ENCODE measurements at regions not wholly inside any gene's neighbourhood (a gene's known extent, or its start where the extent isn't known, plus 50 kb on each side); places are given as distances from the start of the nearest gene placed in this dataset.
"Not testable (repeated sequence)": the region's sequence is repeated elsewhere in the genome, so short reads cannot be mapped to it uniquely, and the experiment has no call there.

DNA sequence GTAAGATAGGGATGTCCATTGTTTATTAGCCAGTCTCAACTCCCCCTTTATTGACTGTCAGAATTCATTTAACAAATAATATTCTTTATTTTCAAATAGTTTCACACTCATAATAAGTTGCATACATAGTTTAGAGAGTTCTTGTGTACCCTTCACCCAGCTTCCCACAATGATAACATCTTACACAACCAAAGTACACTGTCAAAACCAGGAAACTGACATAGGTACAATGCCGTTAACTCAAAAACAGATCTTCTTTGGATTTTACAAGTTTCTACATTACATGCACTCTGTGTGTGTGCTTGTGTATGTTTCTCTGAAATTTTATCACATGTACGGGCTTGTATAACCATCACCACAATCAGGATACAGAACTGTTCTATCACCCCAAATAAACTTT, 64.4 kb upstream of the IFNLR1 start:
- H4K20me1 ChIP-seq (ENCODE audit: insufficient read depth, low read length): no peaks in the 10 kb centered on the region
- H3K4me1 ChIP-seq (ENCODE audit: low read length): peaks cover 14% of the 10 kb centered on the region
- TF ChIP-seq, protein P1, sequence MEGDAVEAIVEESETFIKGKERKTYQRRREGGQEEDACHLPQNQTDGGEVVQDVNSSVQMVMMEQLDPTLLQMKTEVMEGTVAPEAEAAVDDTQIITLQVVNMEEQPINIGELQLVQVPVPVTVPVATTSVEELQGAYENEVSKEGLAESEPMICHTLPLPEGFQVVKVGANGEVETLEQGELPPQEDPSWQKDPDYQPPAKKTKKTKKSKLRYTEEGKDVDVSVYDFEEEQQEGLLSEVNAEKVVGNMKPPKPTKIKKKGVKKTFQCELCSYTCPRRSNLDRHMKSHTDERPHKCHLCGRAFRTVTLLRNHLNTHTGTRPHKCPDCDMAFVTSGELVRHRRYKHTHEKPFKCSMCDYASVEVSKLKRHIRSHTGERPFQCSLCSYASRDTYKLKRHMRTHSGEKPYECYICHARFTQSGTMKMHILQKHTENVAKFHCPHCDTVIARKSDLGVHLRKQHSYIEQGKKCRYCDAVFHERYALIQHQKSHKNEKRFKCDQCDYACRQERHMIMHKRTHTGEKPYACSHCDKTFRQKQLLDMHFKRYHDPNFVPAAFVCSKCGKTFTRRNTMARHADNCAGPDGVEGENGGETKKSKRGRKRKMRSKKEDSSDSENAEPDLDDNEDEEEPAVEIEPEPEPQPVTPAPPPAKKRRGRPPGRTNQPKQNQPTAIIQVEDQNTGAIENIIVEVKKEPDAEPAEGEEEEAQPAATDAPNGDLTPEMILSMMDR (IDR thresholded peaks at IDR 0.05; ENCODE audit: low read depth, low read length): no peak
- no peak for TF ChIP-seq EZH2phosphoT487 (IDR thresholded peaks at IDR 0.05; ENCODE audit: low read depth)
- H2AFZ ChIP-seq (ENCODE audit: low read depth, low read length): no peak overlapping the region
- no peaks in the 10 kb centered on the region for H3K36me3 ChIP-seq (replicated peaks; ENCODE audit: low read depth, low read length)
- no peaks in the 10 kb centered on the region for H3K9me3 ChIP-seq (ENCODE audit: insufficient read depth, low read length)
- H3K4me2 ChIP-seq (ENCODE audit: low read length): no peak overlapping the region
- no peak overlapping the region for H3K9ac ChIP-seq (ENCODE audit: low read length)
- no peaks in the 10 kb centered on the region for H3K79me2 ChIP-seq (ENCODE audit: low read length)
- no peak overlapping the region for H3K27ac ChIP-seq (ENCODE audit: low read length)
- no peak overlapping the region for H3K4me3 ChIP-seq (ENCODE audit: low read length)
- no peaks in the 10 kb centered on the region for H3K27me3 ChIP-seq (ENCODE audit: low read depth, low read length)

- Histone ChIP-seq H3K9ac (ENCODE audit: low read length) (no peak overlapping the region), H4K20me1 (ENCODE audit: insufficient read depth, low read length) (no peaks in the 10 kb centered on the region), H3K4me3 (ENCODE audit: low read length) (no peak overlapping the region), H3K4me2 (ENCODE audit: low read length) (no peak overlapping the region), H3K9me3 (ENCODE audit: insufficient read depth, low read length) (no peaks in the 10 kb centered on the region), H3K27me3 (ENCODE audit: low read depth, low read length) (no peaks in the 10 kb centered on the region), H3K27ac (ENCODE audit: low read length) (no peak overlapping the region), H2AFZ (ENCODE audit: low read depth, low read length) (no peak overlapping the region), H3K36me3 (replicated peaks; ENCODE audit: low read depth, low read length) (no peaks in the 10 kb centered on the region), H3K4me1 (ENCODE audit: low read length) (peaks cover 11% of the 10 kb centered on the region), H3K79me2 (ENCODE audit: low read length) (no peaks in the 10 kb centered on the region)
- TF ChIP-seq, protein P1 (IDR thresholded peaks at IDR 0.05; ENCODE audit: low read depth, low read length): no peak
- no peak for TF ChIP-seq EZH2phosphoT487 (IDR thresholded peaks at IDR 0.05; ENCODE audit: low read depth)
These were observed 63.7 kb upstream of the IFNLR1 start for GRCh38 chr1:24250791-24251190.

DNA sequence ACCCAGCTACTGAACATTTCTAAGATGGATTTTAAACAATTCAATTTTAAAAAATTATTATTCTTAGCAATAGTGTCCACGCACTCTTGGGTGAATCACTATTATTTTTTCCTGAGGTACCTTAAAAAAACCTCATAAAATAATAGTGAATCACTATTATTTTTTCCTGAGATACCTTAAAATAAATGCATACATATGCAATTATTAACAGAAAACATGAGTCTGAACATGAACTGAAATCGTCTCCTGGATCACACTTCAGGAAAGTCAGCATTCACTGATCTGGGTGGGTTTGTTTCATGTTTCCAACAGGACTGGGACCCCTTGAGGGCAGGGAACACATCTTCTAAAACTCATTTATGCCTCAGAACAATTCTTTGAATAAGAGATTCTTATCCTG, 63.1 kb upstream of the IFNLR1 start:
- TF ChIP-seq, protein P1 (IDR thresholded peaks at IDR 0.05; ENCODE audit: low read depth, low read length): no peak
- TF ChIP-seq EZH2phosphoT487 (IDR thresholded peaks at IDR 0.05; ENCODE audit: low read depth): no peak
- no peak overlapping the region for H3K4me2 ChIP-seq (ENCODE audit: low read length)

GRCh38 chr1:24248859-24249258, 61.8 kb upstream of the IFNLR1 start:
- Histone ChIP-seq H2AFZ (ENCODE audit: low read depth, low read length) (peak overlapping the region; percentile 77), H3K4me2 (ENCODE audit: low read length) (no peak overlapping the region)

More for the DNA sequence above, 63.1 kb upstream of the IFNLR1 start:
- peaks cover 11% of the 10 kb centered on the region for H3K4me1 ChIP-seq (ENCODE audit: low read length)
- H3K27me3 ChIP-seq (ENCODE audit: low read depth, low read length): no peaks in the 10 kb centered on the region
- no peaks in the 10 kb centered on the region for H3K9me3 ChIP-seq (ENCODE audit: insufficient read depth, low read length)
- no peak overlapping the region for H3K4me3 ChIP-seq (ENCODE audit: low read length)
- no peaks in the 10 kb centered on the region for H3K79me2 ChIP-seq (ENCODE audit: low read length)
- no peak overlapping the region for H3K9ac ChIP-seq (ENCODE audit: low read length)
- H2AFZ ChIP-seq (ENCODE audit: low read depth, low read length): no peak overlapping the region
- H3K36me3 ChIP-seq (replicated peaks; ENCODE audit: low read depth, low read length): no peaks in the 10 kb centered on the region
- H3K27ac ChIP-seq (ENCODE audit: low read length): no peak overlapping the region
- H4K20me1 ChIP-seq (ENCODE audit: insufficient read depth, low read length): no peaks in the 10 kb centered on the region

DNA sequence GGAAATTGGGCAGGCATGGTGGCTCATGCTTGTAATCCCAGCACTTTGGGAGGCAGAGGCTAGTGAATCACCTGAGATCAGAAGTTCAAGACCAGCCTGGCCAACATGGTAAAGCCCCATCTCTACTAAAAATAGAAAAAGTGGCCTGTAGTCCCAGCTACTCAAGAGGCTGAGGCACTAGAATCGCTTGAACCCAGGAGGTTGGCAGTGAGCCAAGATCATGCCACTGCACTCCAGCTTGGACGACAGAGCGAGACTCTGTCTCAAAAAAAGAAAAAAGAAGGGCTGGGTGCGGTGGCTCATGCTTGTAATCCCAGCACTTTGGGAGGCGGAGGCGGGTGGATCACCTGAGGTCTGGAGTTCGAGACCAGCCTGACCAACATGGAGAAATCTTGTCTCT, 60.2 kb upstream of the IFNLR1 start:
- not testable (repeated sequence) for H3K4me2 ChIP-seq (ENCODE audit: low read length); H3K36me3 ChIP-seq (replicated peaks; ENCODE audit: low read depth, low read length); H3K27me3 ChIP-seq (ENCODE audit: low read depth, low read length); H4K20me1 ChIP-seq (ENCODE audit: insufficient read depth, low read length); H3K79me2 ChIP-seq (ENCODE audit: low read length); H3K27ac ChIP-seq (ENCODE audit: low read length); H2AFZ ChIP-seq (ENCODE audit: low read depth, low read length); H3K4me3 ChIP-seq (ENCODE audit: low read length); H3K9me3 ChIP-seq (ENCODE audit: insufficient read depth, low read length); H3K9ac ChIP-seq (ENCODE audit: low read length)
- peaks cover 11% of the 10 kb centered on the region for H3K4me1 ChIP-seq (ENCODE audit: low read length)

More at GRCh38 chr1:24248859-24249258, 61.8 kb upstream of the IFNLR1 start:
- no peaks in the 10 kb centered on the region for H3K36me3 ChIP-seq (replicated peaks; ENCODE audit: low read depth, low read length)
- H3K9me3 ChIP-seq (ENCODE audit: insufficient read depth, low read length): no peaks in the 10 kb centered on the region
- H3K27ac ChIP-seq (ENCODE audit: low read length): no peak overlapping the region
- H3K27me3 ChIP-seq (ENCODE audit: low read depth, low read length): no peaks in the 10 kb centered on the region
- TF ChIP-seq, protein P1 (IDR thresholded peaks at IDR 0.05; ENCODE audit: low read depth, low read length): no peak
- no peak for TF ChIP-seq EZH2phosphoT487 (IDR thresholded peaks at IDR 0.05; ENCODE audit: low read depth)
- no peaks in the 10 kb centered on the region for H3K79me2 ChIP-seq (ENCODE audit: low read length)
- H3K4me1 ChIP-seq (ENCODE audit: low read length): peaks cover 11% of the 10 kb centered on the region
- no peaks in the 10 kb centered on the region for H4K20me1 ChIP-seq (ENCODE audit: insufficient read depth, low read length)
- no peak overlapping the region for H3K4me3 ChIP-seq (ENCODE audit: low read length)
- H3K9ac ChIP-seq (ENCODE audit: low read length): no peak overlapping the region

Measured in OCI-LY3 (cell line).